GM12873 (cell line): ENCODE measurements at regions not wholly inside any gene's neighbourhood (a gene's known extent, or its start where the extent isn't known, plus 50 kb on each side); places are given as distances from the start of the nearest gene placed in this dataset.

Experiments
- TF ChIP-seq, protein P1 (sequence below): IDR thresholded peaks from 2 replicates; pipeline ENCODE4 v1.5.1; 2012; ENCODE audit warnings: low read depth, mild to moderate bottlenecking, moderate library complexity, low read length, control low read depth; ENCODE audit not compliant: insufficient read depth; ENCODE audit errors: missing control alignments

GRCh38 chr1:87949711-87950110, 621.0 kb downstream of the LMO4 start:
- TF ChIP-seq, protein P1, sequence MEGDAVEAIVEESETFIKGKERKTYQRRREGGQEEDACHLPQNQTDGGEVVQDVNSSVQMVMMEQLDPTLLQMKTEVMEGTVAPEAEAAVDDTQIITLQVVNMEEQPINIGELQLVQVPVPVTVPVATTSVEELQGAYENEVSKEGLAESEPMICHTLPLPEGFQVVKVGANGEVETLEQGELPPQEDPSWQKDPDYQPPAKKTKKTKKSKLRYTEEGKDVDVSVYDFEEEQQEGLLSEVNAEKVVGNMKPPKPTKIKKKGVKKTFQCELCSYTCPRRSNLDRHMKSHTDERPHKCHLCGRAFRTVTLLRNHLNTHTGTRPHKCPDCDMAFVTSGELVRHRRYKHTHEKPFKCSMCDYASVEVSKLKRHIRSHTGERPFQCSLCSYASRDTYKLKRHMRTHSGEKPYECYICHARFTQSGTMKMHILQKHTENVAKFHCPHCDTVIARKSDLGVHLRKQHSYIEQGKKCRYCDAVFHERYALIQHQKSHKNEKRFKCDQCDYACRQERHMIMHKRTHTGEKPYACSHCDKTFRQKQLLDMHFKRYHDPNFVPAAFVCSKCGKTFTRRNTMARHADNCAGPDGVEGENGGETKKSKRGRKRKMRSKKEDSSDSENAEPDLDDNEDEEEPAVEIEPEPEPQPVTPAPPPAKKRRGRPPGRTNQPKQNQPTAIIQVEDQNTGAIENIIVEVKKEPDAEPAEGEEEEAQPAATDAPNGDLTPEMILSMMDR: no peak

DNA sequence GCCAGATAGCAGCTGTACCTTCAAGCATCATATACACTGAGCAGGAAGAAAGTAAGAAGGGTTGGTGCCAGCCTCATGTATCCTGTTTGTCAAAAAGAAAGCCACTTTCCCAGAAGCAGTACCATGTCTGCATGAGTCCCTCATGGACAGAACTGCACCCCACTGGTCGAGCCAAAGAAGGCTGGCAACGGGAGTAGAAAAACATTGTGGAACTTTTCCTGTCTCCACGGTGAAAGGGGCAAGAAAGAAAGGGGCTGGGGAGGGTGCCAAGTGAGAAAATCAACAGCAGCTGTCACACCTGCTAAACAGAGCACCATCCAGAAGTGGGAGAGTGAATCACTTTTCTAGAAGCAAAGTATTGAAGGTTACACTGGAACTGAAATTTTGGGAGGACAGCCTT, 621.7 kb downstream of the LMO4 start:
- TF ChIP-seq, protein P1: no peak

DNA sequence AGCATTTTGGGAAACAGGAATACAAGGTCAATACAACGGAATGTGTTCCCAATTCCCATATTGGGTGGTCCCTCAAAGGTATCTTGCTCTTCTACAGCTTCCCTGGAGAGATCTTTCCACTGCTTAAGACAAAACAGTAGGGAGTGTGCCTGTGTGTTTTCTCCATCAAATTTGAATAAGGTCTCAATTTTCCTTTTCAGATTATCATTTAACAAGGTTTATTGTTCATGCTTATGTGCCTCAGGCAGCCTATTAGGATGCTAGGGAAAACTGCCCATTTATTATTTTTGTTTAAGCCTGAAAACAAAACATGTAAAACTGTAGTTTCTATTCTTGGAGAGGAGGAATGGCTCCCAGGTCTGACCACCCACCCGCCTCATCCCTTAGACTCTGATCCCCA, 622.7 kb downstream of the LMO4 start:
- TF ChIP-seq, protein P1: no peak

- TF ChIP-seq, protein P1: no peak
Observed at GRCh38 chr1:87951852-87952251, 623.2 kb downstream of the LMO4 start.

DNA sequence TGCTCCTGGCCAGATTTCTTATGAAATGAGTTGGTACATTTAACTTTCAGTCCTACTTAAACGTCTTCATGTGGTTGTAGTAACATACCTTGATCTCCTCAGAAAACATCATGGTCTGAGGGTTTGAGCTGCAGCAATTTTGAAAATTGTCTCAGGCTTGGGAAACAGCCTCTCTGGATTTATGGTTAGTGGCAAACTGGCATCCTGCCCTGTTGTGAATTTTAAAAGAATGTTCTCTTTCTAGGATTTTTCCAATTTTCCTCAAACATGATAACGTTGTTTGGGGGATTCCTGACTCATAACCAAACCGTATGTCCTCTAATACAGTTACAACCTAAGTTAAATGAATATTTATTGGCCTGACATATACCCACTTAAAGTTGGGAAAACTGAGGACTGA, 624.4 kb downstream of the LMO4 start:
- TF ChIP-seq, protein P1: no peak

DNA sequence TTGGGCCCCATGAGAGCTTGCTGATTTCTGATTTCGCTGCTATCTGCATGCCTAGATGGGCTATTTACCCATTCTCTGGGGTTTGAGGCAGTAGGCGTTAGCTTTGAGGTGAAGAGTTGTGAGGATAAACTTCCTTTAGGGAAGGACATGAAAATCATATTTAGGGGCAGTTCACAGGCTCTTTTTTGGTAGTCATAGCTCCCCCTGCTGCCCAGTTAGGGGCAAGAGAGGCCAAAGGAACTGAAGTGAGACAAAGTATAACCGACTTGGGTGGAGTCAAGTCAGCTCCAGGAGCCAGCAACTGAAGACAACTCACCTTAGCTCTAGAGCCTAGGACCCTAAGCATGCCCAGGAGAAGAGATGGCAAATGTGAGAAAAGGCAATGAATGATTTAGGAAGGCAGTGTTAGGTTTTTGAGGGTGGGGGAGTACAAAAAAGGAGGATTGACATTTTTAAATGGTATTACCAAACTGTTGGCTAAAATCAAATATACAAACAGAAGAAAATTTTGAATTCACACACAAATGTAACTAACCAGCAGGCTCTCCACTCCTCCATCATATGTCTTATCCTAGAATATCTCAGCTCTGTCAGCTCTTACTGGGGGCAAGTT, 625.2 kb downstream of the LMO4 start:
- TF ChIP-seq, protein P1: peak; percentile 84

DNA sequence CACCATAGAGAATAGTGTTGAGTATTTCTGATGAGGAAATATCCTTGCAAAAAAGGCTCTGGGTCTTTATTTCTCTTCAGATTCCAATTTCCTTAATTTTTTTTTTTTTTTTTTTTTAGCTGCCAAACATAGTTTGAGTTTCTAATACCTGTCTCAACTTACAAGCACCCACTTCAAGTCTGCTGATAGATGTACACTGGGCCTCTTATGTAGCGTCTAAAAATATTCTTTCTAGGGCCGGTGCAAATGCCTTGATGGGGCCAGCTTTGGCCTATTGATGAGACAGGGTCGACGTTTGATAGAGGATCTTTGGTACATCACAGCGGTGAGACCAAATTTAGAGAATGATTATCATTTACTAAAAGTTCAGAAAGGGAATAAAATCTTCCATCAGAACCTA, 626.4 kb downstream of the LMO4 start:
- TF ChIP-seq, protein P1: no peak
